ENCODE measurements at regions not wholly inside any gene's neighbourhood (a gene's known extent, or its start where the extent isn't known, plus 50 kb on each side); places are given as distances from the start of the nearest gene placed in this dataset.

GRCh38 chr17:77479372-77480198 lies 338.8 kb downstream of the SEC14L1 start:
- no peak for DNase-seq (ENCODE audit: low read depth)
- no peak for TF ChIP-seq CTCF (IDR thresholded peaks at IDR 0.05; ENCODE audit: insufficient read depth, low read length, poor library complexity, severe bottlenecking)
- no peaks in the 10 kb centered on the region for H3K27me3 ChIP-seq (ENCODE audit: control insufficient read depth, insufficient read depth, low read length)
- peaks cover 3% of the 10 kb centered on the region for H3K36me3 ChIP-seq (ENCODE audit: control insufficient read depth, insufficient read depth, low read length)
- H3K4me3 ChIP-seq (ENCODE audit: low read depth, low read length), result no peak overlapping the region

GRCh38 chr17:77480199-77480508 lies 339.4 kb downstream of the SEC14L1 start:
- H3K27me3 ChIP-seq (ENCODE audit: control insufficient read depth, insufficient read depth, low read length), result no peaks in the 10 kb centered on the region
- peaks cover 3% of the 10 kb centered on the region for H3K36me3 ChIP-seq (ENCODE audit: control insufficient read depth, insufficient read depth, low read length)
- DNase-seq (ENCODE audit: low read depth), result no peak
- H3K4me3 ChIP-seq (ENCODE audit: low read depth, low read length), result no peak overlapping the region
- TF ChIP-seq CTCF (IDR thresholded peaks at IDR 0.05; ENCODE audit: insufficient read depth, low read length, poor library complexity, severe bottlenecking), result no peak

- H3K36me3 ChIP-seq (ENCODE audit: control insufficient read depth, insufficient read depth, low read length), result peaks cover 3% of the 10 kb centered on the region
- TF ChIP-seq CTCF (IDR thresholded peaks at IDR 0.05; ENCODE audit: insufficient read depth, low read length, poor library complexity, severe bottlenecking), result no peak
- no peaks in the 10 kb centered on the region for H3K27me3 ChIP-seq (ENCODE audit: control insufficient read depth, insufficient read depth, low read length)
- no peak overlapping the region for H3K4me3 ChIP-seq (ENCODE audit: low read depth, low read length)
- no peak for DNase-seq (ENCODE audit: low read depth)
These were observed 339.9 kb downstream of the SEC14L1 start for GRCh38 chr17:77480509-77481215.

GRCh38 chr17:77481476-77482374 lies 341.0 kb downstream of the SEC14L1 start:
- Histone ChIP-seq H3K27me3 (ENCODE audit: control insufficient read depth, insufficient read depth, low read length) (no peaks in the 10 kb centered on the region), H3K4me3 (ENCODE audit: low read depth, low read length) (no peak overlapping the region), H3K36me3 (ENCODE audit: control insufficient read depth, insufficient read depth, low read length) (peaks cover 3% of the 10 kb centered on the region)
- DNase-seq (ENCODE audit: low read depth), result no peak
- no peak for TF ChIP-seq CTCF (IDR thresholded peaks at IDR 0.05; ENCODE audit: insufficient read depth, low read length, poor library complexity, severe bottlenecking)

GRCh38 chr17:77482375-77483127 lies 341.8 kb downstream of the SEC14L1 start:
- Histone ChIP-seq H3K4me3 (ENCODE audit: low read depth, low read length) (no peak overlapping the region), H3K36me3 (ENCODE audit: control insufficient read depth, insufficient read depth, low read length) (peaks cover 3% of the 10 kb centered on the region), H3K27me3 (ENCODE audit: control insufficient read depth, insufficient read depth, low read length) (no peaks in the 10 kb centered on the region)
- no peak for DNase-seq (ENCODE audit: low read depth)
- no peak for TF ChIP-seq CTCF (IDR thresholded peaks at IDR 0.05; ENCODE audit: insufficient read depth, low read length, poor library complexity, severe bottlenecking)
